ENCODE measurements at regions not wholly inside any gene's neighbourhood (a gene's known extent, or its start where the extent isn't known, plus 50 kb on each side); places are given as distances from the start of the nearest gene placed in this dataset.
"Not testable (repeated sequence)": the region's sequence is repeated elsewhere in the genome, so short reads cannot be mapped to it uniquely, and the experiment has no call there.

GRCh38 chr5:115452536-115453235, 91.9 kb downstream of the FEM1C start:
- CTCF ChIA-PET: no interaction called here

GRCh38 chr5:115452083-115452482, 92.5 kb downstream of the FEM1C start:
- Histone ChIP-seq H3K9ac (ENCODE audit: low read length) (no peak overlapping the region), H3K4me2 (ENCODE audit: low read length) (no peak overlapping the region), H3K9me2 (replicated peaks; ENCODE audit: low read length) (no peaks in the 10 kb centered on the region), H3K9me3 (ENCODE audit: low read length) (no peaks in the 10 kb centered on the region), H3K79me2 (ENCODE audit: low read length) (no peaks in the 10 kb centered on the region), H3K27me3 (ENCODE audit: low read length) (no peaks in the 10 kb centered on the region), H4K20me1 (ENCODE audit: low read length) (no peaks in the 10 kb centered on the region), H3K36me3 (ENCODE audit: low read depth, low read length) (no peaks in the 10 kb centered on the region), H3K4me1 (ENCODE audit: insufficient read depth, low read length) (peaks cover 18% of the 10 kb centered on the region), H3K27ac (ENCODE audit: low read length) (no peak overlapping the region), H3K4me3 (ENCODE audit: low read length) (no peak overlapping the region), H2AFZ (ENCODE audit: low read length) (no peak overlapping the region), H3F3A (ENCODE audit: low read length, unreplicated experiment) (no peaks in the 10 kb centered on the region)
- no peak for TF ChIP-seq EZH2phosphoT487 (IDR thresholded peaks at IDR 0.05; ENCODE audit: borderline replicate concordance, low read length)
- TF ChIP-seq EZH2 (IDR thresholded peaks at IDR 0.05; ENCODE audit: low read length, unreplicated experiment): no peak
- TF ChIP-seq, protein P1, sequence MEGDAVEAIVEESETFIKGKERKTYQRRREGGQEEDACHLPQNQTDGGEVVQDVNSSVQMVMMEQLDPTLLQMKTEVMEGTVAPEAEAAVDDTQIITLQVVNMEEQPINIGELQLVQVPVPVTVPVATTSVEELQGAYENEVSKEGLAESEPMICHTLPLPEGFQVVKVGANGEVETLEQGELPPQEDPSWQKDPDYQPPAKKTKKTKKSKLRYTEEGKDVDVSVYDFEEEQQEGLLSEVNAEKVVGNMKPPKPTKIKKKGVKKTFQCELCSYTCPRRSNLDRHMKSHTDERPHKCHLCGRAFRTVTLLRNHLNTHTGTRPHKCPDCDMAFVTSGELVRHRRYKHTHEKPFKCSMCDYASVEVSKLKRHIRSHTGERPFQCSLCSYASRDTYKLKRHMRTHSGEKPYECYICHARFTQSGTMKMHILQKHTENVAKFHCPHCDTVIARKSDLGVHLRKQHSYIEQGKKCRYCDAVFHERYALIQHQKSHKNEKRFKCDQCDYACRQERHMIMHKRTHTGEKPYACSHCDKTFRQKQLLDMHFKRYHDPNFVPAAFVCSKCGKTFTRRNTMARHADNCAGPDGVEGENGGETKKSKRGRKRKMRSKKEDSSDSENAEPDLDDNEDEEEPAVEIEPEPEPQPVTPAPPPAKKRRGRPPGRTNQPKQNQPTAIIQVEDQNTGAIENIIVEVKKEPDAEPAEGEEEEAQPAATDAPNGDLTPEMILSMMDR (conservative IDR thresholded peaks at IDR 0.05; ENCODE audit: low read depth, low read length): no peak
- ChIA-PET CTCF (no interaction called here), POLR2A (ENCODE audit: unreplicated experiment) (no interaction called here)
- BruUV-seq (replicated peaks): no TSS peak
- no peak for DNase-seq
- intact Hi-C loops (cut with micrococcal nuclease): no loop called here
- ATAC-seq: no peak

More at GRCh38 chr5:115452536-115453235, 91.9 kb downstream of the FEM1C start:
- POLR2A ChIA-PET (ENCODE audit: unreplicated experiment): no interaction called here
- H3K27ac ChIP-seq (ENCODE audit: low read length): no peak overlapping the region
- intact Hi-C loops (cut with micrococcal nuclease): no loop called here
- no TSS peak for BruUV-seq (replicated peaks)
- H3K27me3 ChIP-seq (ENCODE audit: low read length): no peaks in the 10 kb centered on the region
- peaks cover 19% of the 10 kb centered on the region for H3K4me1 ChIP-seq (ENCODE audit: insufficient read depth, low read length)
- H3K36me3 ChIP-seq (ENCODE audit: low read depth, low read length): no peaks in the 10 kb centered on the region
- TF ChIP-seq EZH2phosphoT487 (IDR thresholded peaks at IDR 0.05; ENCODE audit: borderline replicate concordance, low read length): no peak
- no peak for TF ChIP-seq EZH2 (IDR thresholded peaks at IDR 0.05; ENCODE audit: low read length, unreplicated experiment)
- TF ChIP-seq, protein P1 (conservative IDR thresholded peaks at IDR 0.05; ENCODE audit: low read depth, low read length): no peak
- H3K9ac ChIP-seq (ENCODE audit: low read length): no peak overlapping the region
- DNase-seq (no peak), ATAC-seq (no peak)
- H3K79me2 ChIP-seq (ENCODE audit: low read length): no peaks in the 10 kb centered on the region
- no peaks in the 10 kb centered on the region for H4K20me1 ChIP-seq (ENCODE audit: low read length)
- no peaks in the 10 kb centered on the region for H3F3A ChIP-seq (ENCODE audit: low read length, unreplicated experiment)
- H3K4me3 ChIP-seq (ENCODE audit: low read length): no peak overlapping the region
- H2AFZ ChIP-seq (ENCODE audit: low read length): no peak overlapping the region
- H3K9me2 ChIP-seq (replicated peaks; ENCODE audit: low read length): no peaks in the 10 kb centered on the region
- no peaks in the 10 kb centered on the region for H3K9me3 ChIP-seq (ENCODE audit: low read length)
- H3K4me2 ChIP-seq (ENCODE audit: low read length): no peak overlapping the region

GRCh38 chr5:115450741-115451140, 93.8 kb downstream of the FEM1C start:
- intact Hi-C loops (cut with micrococcal nuclease): no loop called here
- Histone ChIP-seq H3K9me2 (replicated peaks; ENCODE audit: low read length) (no peaks in the 10 kb centered on the region), H3K36me3 (ENCODE audit: low read depth, low read length) (no peaks in the 10 kb centered on the region), H3K4me3 (ENCODE audit: low read length) (no peak overlapping the region), H3K27ac (ENCODE audit: low read length) (no peak overlapping the region), H3K79me2 (ENCODE audit: low read length) (no peaks in the 10 kb centered on the region), H2AFZ (ENCODE audit: low read length) (no peak overlapping the region; the same call in 1 of the 2 replicates), H3K4me2 (ENCODE audit: low read length) (no peak overlapping the region), H3F3A (ENCODE audit: low read length, unreplicated experiment) (no peaks in the 10 kb centered on the region), H3K9ac (ENCODE audit: low read length) (no peak overlapping the region), H4K20me1 (ENCODE audit: low read length) (no peaks in the 10 kb centered on the region), H3K4me1 (ENCODE audit: insufficient read depth, low read length) (peaks cover 13% of the 10 kb centered on the region), H3K27me3 (ENCODE audit: low read length) (no peaks in the 10 kb centered on the region), H3K9me3 (ENCODE audit: low read length) (no peaks in the 10 kb centered on the region)
- no peak for ATAC-seq
- BruUV-seq (replicated peaks): no TSS peak
- TF ChIP-seq EZH2 (IDR thresholded peaks at IDR 0.05; ENCODE audit: low read length, unreplicated experiment) (no peak), EZH2phosphoT487 (IDR thresholded peaks at IDR 0.05; ENCODE audit: borderline replicate concordance, low read length) (no peak)
- TF ChIP-seq, protein P1 (conservative IDR thresholded peaks at IDR 0.05; ENCODE audit: low read depth, low read length): no peak
- DNase-seq: no peak
- ChIA-PET CTCF (no interaction called here), POLR2A (ENCODE audit: unreplicated experiment) (no interaction called here)

DNA sequence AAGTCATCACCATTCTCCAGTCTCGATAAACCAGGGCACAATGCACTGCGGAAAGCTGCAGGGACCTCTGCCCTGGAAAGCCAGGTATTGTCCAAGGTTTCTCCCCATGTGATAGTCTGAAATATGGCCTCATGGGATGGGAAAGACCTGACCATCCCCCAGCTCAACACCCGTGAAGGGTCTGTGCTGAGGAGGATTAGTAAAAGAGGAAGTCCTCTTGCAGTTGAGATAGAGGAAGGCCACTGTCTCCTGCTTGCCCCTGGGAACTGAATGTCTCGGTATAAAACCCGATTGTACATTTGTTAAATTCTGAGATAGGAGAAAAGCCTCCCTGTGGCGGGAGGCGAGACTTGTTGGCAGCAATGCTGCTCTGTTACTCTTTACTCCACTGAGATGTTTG, 95.9 kb downstream of the FEM1C start:
- H3K9me3 ChIP-seq (ENCODE audit: low read length); H3K4me2 ChIP-seq (ENCODE audit: low read length); DNase-seq; H3K27ac ChIP-seq (ENCODE audit: low read length); H3K4me1 ChIP-seq (ENCODE audit: insufficient read depth, low read length); H3K9me2 ChIP-seq (replicated peaks; ENCODE audit: low read length); H3K79me2 ChIP-seq (ENCODE audit: low read length); intact Hi-C loops (cut with micrococcal nuclease); H3K9ac ChIP-seq (ENCODE audit: low read length); CTCF ChIA-PET; ATAC-seq; BruUV-seq (replicated peaks); H3K36me3 ChIP-seq (ENCODE audit: low read depth, low read length); H3K4me3 ChIP-seq (ENCODE audit: low read length); H4K20me1 ChIP-seq (ENCODE audit: low read length); H3K27me3 ChIP-seq (ENCODE audit: low read length); H3F3A ChIP-seq (ENCODE audit: low read length, unreplicated experiment); POLR2A ChIA-PET (ENCODE audit: unreplicated experiment); H2AFZ ChIP-seq (ENCODE audit: low read length): not testable (repeated sequence)
